B cell (primary cell): ENCODE measurements at regions not wholly inside any gene's neighbourhood (a gene's known extent, or its start where the extent isn't known, plus 50 kb on each side); places are given as distances from the start of the nearest gene placed in this dataset.
"Not testable (repeated sequence)": the region's sequence is repeated elsewhere in the genome, so short reads cannot be mapped to it uniquely, and the experiment has no call there.

Experiments used
- CTCF ChIP-seq: fragments of 200-600 bp; IDR thresholded peaks from one replicate; pipeline ENCODE4 v1.8.0; 2022; ENCODE audit warnings: antibody characterized with exemption, mild to moderate bottlenecking
- EZH2 ChIP-seq: IDR thresholded peaks from 2 replicates; pipeline ENCODE4 v1.6.1; 2012; ENCODE audit warnings: borderline replicate concordance, low read depth, mild to moderate bottlenecking, moderate library complexity, low read length; ENCODE audit not compliant: insufficient read depth, poor library complexity, severe bottlenecking

- not testable (repeated sequence) for TF ChIP-seq CTCF, EZH2
Measured at GRCh38 chr7:113176180-113176579, 57.8 kb upstream of the SMIM30 start.
